Omental fat pad (tissue), 3 donors: ENCODE measurements at regions not wholly inside any gene's neighbourhood (a gene's known extent, or its start where the extent isn't known, plus 50 kb on each side); places are given as distances from the start of the nearest gene placed in this dataset.

ENCODE experiments used
- ATAC-seq: fragments of 150-250 bp; one replicate; pipeline ENCODE4 v1.9.1; 2016; ENCODE audit warnings: mild to moderate bottlenecking, moderate library complexity; ENCODE audit not compliant: low FRiP score
- DNase-seq: peaks from one replicate; pipeline ENCODE4 v3.0.0-alpha.2; 2019; ENCODE audit warnings: low spot score
- TF ChIP-seq, protein P1 (sequence below), 3 donors: fragments of 450-650 bp; IDR thresholded peaks; one replicate each; pipeline ENCODE4 v1.5.1; 2016 to 2017; ENCODE audit warnings: antibody characterized with exemption in 3 of 3, mild to moderate bottlenecking in 3 of 3, moderate library complexity in 2 of 3

GRCh38 chr3:81439108-81439507 is 322.3 kb downstream of the GBE1 start:
- TF ChIP-seq, protein P1, sequence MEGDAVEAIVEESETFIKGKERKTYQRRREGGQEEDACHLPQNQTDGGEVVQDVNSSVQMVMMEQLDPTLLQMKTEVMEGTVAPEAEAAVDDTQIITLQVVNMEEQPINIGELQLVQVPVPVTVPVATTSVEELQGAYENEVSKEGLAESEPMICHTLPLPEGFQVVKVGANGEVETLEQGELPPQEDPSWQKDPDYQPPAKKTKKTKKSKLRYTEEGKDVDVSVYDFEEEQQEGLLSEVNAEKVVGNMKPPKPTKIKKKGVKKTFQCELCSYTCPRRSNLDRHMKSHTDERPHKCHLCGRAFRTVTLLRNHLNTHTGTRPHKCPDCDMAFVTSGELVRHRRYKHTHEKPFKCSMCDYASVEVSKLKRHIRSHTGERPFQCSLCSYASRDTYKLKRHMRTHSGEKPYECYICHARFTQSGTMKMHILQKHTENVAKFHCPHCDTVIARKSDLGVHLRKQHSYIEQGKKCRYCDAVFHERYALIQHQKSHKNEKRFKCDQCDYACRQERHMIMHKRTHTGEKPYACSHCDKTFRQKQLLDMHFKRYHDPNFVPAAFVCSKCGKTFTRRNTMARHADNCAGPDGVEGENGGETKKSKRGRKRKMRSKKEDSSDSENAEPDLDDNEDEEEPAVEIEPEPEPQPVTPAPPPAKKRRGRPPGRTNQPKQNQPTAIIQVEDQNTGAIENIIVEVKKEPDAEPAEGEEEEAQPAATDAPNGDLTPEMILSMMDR (IDR thresholded peaks at IDR 0.05) = no peak
- DNase-seq (no peak), ATAC-seq (no peak)

- ATAC-seq (no peak), DNase-seq (no peak)
- TF ChIP-seq, protein P1 (IDR thresholded peaks at IDR 0.05) = no peak
These were observed 323.8 kb downstream of the GBE1 start for GRCh38 chr3:81437683-81438082.

DNA sequence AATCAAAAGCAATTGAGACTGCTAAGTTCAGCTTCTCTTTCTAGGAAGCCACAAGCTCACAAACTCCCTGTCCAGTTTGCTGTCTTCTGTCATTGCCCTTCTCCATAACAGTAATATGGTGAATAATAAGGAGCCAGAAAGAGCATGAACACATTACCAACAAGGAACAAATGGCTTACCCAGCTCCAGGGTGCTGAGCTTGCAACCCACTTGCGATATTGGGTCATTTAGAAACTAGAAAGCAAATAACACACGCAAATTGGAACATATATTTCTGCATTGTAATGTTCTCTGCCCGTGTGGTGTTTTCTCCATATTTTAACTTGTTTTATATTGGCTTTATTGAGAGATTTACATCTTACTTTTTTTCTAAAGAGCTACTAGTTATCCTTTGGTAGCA is 325.3 kb downstream of the GBE1 start:
- DNase-seq (no peak), ATAC-seq (no peak)
- TF ChIP-seq, protein P1 (IDR thresholded peaks at IDR 0.05) = no peak

DNA sequence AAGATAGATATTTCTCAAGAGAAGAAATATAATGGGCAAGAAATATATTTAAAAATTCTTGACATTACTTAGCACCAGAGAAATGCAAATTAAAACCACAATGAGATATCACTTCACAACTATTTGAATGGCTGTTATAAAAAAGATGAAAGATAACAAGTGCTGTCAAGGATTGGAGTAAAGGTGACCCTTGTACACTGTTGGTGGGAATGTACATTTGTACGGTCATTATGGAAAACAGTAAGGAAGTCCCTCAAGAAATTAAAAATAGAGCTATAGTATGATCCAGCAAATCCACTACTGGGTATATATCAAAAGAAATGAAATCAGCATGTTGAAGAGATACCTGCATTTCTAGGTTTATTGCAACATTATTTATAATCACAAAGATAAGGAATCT is 326.4 kb downstream of the GBE1 start:
- DNase-seq = no peak
- no peak for ATAC-seq
- TF ChIP-seq, protein P1 (IDR thresholded peaks at IDR 0.05) = no peak

DNA sequence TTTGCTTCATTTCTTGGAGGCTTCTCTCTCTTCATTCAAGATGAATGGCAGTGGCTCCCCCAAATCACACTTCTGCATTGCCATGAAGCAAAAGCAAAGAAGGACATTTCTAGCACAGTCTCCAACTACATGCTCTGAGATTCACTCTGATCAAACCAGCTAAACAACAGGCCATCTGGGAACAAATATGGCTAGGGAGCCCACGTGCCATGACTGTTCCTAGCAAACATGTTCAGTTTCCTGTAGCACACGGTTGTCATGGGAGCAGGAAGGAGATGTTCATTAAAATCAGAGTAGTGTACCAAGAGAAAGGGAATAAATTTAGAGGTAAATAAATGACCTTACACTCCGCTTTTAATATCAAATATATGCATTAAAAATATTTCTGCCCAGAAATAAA is 327.3 kb downstream of the GBE1 start:
- ATAC-seq = no peak
- TF ChIP-seq, protein P1 (IDR thresholded peaks at IDR 0.05) = no peak
- DNase-seq = no peak

DNA sequence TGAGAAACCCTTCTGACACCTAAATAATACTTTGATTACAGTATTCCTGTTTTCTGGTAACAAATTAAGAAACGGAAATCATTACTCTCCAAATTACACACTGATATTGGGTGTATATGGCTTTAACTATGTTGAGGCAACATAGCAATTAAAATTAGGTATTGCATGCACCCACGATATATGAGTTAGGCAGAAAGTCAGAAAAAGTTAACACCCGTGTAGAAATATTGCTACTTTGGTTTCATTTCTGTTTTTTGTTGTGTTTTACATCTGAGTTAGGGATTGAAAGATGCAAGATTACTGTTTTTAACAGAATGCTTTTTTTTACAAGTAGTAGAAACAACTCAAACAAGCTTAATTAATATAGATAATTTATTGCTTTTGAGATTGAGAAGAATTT is 327.8 kb downstream of the GBE1 start:
- ATAC-seq (no peak), DNase-seq (no peak)
- TF ChIP-seq, protein P1 (IDR thresholded peaks at IDR 0.05) = no peak

GRCh38 chr3:81432456-81432855 is 329.0 kb downstream of the GBE1 start:
- no peak for ATAC-seq
- DNase-seq = no peak
- TF ChIP-seq, protein P1 (IDR thresholded peaks at IDR 0.05) = no peak
